ENCODE measurements at regions not wholly inside any gene's neighbourhood (a gene's known extent, or its start where the extent isn't known, plus 50 kb on each side); places are given as distances from the start of the nearest gene placed in this dataset.

DNA sequence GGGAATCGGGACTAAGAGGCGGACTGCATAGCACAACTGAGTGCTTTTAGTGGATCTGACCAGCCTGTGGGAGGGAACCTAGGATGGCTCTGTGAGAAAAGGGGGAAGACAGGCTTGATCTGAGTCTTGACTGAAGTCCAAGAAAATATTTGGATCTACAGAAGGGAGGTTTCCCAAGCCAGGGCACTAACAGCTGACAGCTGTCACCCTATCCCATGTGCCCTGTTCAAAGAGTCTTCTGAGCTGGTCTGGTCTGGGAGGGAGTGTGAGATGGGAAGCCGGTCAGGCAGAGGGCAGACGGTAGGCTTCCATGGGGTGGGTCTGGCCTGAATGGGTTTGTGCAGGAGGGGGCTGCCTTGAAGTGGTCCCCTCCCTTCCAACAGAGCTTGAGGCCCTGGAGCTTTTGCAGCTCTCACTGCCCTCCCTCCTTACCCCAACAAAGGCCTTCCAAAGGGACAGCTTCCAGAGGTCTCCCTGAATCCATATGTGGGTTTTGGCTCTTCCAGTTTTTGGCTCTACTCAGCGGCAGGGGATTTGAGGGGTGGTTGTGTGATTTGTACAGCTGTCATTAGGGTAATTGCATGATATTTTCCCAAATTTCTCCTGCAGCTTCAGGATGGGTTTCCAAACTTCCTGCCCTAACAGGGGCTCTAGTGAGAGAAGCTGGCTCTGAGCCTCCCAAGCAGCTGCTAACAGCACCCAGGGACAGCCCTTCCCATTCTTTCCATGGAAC, 643.7 kb downstream of the BCOR start:
- no peak for DNase-seq

DNA sequence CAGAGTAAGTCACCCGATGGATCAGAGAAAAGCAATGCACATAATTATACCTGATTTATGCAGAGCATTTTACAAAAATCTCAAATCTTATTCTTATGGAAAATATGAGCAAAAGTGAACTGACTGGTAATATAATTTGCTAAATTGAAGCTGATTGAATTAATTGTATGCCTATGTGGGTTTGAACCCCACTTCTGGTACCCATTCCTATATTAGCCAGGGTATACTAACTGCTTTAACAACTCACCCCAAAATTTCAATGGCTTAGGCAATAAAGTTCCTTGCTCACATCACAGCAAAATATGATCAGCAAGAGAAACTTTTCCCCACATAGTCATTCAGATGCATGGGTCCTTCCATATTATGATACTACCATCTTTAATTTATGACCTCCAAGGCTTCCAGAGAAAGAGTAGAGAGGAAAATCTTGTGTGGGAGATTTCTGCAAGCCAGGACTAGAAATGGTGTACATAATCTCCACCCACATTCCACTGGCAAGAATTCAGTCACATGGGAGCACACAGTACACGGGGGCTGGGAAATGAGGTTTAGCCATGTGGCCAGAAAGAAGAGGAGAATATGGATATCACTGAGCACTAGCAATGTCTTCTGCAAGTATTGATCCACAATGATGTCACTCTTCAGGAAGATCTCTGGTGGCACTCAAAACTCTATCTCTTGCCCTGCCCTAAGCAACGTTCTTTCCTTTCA, 640.7 kb downstream of the BCOR start:
- no peak for DNase-seq

DNA sequence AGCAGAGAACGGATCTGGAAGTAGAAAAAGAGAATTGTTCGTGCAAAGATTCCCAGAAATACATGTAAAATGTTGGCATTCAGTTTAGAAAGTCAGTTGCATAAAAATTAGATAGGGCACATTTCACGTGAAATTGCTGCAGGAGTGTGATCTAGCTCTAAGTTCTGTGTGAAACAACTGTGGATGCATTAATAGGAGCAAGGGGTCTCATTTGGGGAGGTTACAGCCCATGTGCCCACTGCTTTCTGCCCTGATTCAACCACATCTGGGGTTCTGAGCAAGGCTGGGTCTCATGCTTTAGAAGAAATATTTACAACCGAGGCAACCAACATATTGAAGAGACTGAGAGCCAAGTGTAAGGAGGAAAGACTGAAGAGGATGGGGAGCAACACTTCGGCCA, 639.0 kb downstream of the BCOR start:
- DNase-seq, result no peak

DNA sequence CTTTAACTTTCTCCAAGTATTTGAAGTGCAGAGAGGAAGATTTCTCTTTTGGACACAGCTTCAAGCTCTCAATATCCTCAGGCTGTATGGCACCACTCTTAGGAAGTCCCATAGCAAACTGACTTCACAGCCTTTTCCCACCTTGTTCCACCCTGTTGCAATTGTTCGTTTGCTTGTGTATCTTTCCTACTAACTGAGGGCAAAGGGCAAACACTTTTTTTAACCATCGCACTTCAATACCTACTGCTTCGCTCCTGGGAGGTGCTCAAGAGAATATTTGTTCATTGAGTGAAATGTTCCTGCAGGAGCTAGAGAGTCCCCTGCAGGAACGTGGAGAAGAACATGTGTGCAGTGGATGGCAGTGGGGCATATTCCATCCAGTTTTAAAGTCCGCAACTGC, 638.6 kb downstream of the BCOR start:
- DNase-seq, result no peak

DNA sequence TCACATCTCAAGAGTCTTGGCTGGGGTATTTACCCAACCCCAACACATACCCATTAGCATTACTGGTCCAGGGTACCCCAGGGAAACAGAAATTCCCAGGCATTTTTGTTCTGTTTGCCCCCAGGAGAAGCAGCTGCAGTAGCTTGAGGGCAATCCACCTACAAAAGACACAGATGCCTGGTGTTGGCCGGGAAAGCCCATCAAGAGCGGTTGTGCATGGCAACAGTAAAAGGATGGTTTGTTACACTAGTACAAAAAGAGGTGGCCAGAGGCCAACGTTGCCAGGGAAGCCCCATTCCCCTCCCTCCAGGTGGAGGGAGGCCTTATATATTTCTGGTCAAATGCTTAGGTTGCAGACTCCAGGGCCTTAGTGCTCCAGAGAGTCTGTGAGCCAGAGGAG, 637.8 kb downstream of the BCOR start:
- peak; percentile 9 for DNase-seq

DNA sequence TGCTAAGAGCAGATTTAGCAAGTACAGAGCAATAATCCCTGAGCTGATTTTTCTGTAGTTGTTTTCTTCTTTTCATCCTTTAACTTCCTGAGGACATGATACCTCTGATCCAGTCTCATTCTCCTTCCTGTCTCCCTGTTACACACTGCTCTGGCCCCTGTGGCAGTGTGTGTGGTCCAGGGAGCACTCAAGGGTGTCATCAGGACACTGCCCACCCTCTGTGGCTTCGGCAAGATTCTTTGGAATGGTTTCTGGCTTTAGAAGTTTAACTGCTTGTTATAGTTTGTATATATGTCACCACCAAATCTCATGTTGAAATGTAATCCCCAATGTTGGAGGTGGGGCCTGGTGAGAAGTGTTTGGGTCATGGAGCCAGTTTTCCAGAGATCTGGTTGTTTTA, 637.3 kb downstream of the BCOR start:
- DNase-seq, result no peak

DNA sequence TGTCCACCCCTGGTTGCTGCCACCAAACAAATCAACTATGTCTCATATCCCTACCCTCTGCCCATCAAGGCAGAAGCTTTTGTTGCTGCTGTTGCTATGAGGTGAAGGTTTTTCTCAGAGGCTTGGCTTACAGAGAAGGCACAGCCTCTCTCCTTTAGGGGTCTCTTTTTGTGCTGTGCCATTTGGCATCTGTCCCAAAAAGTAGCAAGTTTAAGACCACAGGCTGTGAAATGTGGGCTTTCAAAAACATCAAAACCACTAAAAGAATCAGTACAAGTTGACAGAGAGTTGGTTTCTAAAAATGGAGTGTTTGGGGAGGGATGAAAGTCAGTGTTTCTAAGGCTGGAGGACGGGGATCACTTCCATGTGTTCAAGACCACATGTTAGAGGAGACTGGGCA, 634.9 kb downstream of the BCOR start:
- no peak for DNase-seq

DNA sequence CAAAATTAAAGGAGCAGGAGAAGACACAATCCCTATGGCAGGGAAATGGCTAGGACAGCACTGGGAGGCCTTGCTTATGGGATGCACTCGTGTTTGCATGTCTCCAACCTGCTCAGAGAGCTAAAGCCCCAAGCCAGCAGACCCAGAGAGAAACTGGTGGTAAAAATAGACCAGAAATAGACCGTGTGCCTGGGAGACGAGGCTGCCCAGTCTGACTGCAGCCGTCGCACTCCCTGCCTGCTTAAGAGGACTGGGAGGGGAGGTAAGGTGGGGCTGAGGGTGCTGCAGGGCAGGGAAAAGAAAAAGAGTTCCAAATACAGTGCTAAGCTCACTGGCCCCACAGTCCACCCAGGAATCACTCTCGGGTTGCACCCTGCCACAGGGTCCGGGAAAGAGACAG, 633.5 kb downstream of the BCOR start:
- no peak for DNase-seq

DNA sequence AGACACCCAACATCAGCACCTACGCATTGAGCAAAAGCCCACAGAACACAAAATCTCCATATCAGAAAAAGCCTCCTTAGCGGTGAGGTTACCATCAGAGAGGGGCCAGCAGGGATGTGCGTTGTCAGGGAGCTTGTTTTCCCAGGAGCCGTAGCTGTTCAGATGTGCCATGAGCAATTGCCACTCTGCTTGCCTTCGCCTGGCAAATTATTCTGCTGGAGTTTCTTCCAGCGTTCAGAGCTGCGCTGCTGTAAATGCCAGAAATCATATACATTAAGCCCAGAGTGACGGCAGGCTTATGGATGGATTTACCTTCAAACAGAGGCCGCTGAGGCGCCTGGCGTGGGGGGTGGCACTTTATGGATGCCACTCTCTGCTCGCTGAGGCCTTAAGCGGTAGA, 632.3 kb downstream of the BCOR start:
- no peak for DNase-seq

DNA sequence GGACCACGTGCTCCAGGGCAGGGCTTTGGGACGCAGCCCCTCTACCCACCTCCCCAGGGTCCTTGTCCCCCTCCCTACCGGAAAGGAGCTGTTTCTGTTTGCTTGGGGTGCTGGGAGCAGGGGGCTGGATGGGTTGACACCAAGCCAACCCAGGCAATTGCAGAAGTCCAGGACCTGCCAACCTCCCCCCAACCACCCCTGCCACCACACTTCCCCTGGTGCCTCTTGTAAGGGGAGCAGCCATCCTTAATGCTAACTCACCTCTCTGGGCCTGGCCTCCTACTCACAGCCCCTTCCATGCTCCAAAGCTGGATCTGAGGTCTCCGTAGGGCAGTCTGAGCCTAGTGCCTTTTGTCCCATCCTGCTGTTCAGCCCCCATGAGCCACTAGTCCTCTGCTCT, 631.9 kb downstream of the BCOR start:
- no peak for DNase-seq

DNA sequence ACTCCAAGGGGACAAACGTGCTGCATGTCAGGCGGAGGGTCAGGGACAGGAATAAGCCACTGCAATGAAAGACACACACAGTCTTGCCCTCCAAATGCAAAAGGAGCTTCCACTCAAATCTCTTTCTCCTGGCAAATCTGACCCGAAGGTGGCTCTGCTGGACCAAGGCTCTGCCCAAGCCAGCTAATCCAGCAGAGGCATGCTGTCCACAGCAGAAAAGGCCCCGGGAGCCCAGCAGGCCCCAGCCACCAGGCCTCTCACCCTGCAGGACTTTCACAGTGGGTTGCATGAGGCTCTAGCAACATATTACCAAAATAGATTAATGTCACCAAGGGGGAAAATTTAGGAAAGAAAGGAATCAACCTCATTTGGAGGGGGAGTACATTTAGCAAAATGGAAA, 628.6 kb downstream of the BCOR start:
- no peak for DNase-seq

DNA sequence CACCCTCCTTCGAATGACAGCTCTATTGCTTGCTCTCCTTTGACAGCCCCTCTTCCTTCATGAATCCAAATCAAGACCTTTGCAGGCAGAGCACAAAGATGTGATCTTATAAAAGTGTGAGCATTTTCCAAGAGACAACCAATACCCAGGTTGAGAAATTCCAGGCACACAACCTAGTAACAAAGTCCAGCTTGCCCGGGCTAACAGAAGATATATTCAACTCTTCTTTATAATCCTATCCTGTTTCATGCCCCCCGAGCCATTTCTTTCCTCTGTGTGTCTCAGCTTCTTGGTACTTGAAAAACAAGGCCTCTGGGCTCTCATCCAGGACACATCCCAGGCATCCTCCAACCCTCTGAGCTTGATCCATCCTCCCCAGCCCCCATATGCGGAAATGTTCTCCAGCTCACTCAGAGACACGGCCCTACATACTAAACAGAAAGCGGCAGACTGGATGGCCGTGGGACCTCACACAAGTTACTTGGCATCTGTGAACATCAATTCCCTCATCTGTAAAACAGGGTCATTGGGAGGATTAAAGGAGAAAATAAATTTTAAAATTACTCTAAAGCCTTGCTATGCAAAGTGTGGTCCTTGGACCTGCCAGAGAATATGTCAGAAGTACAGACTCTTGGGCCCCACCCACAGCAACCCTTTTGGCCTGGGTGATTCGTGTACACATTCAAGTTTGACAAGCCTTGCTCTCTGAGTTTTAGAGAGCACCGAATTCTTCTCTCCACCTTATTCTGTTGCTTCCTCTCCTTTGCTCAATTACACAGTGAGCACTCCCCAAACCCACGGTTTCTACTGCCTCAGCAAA, 627.0 kb downstream of the BCOR start:
- DNase-seq, result no peak

DNA sequence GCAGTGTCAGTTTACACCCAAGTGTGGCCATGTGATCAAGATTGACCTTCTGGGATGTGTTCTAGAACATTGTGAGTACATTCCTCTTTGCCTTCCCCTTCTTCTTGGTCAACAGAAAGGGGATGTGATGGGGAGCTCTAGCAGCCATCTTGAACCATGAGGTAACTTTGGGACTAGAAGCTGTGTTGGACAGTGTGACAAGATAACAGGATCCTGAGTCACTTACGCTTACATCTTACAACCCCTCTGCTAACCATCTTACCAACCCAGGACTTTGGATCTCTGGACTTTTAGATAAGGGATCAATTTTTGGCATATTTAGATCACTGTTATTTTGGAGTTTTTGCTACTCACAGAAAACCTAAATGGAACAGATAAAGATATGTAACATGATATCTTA, 625.6 kb downstream of the BCOR start:
- DNase-seq, result no peak

DNA sequence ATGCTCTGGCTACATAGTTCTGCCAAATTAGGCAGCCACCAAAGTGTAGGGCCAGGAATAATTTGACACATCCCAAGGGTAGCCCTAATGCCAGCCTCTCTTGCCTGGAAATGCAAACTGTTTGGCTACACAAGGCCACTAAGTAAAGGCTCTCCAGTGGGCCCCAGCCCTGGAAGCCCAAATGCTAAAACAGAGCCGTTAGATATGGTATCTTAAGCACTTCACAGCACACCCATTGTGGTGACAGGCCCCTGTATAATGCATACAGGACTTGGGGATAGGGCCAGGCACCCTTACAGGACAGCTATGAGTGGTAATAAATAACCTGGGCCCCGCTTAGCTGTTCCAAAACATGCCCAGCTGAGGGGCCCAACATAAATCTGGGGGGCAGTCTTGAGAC, 623.9 kb downstream of the BCOR start:
- no peak for DNase-seq

DNA sequence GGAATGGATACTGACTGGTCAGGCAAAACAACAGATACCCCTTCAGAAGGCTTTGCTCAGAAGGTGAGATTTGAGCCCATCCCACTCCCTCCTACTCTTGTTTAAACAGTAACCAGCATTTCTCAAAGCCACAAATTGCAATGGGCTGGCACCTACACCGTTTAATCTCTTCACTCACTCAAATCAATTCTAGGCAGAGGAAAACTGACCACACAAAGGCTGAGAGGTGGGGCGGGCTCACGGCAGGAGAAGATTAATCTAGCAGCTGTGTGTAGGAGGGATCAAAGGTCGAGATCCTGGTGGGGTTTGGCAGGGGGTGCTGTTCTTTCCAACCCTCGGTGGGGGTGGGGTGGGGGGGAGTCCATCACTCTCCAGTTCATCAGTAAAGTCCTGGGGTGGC, 622.4 kb downstream of the BCOR start:
- no peak for DNase-seq

DNA sequence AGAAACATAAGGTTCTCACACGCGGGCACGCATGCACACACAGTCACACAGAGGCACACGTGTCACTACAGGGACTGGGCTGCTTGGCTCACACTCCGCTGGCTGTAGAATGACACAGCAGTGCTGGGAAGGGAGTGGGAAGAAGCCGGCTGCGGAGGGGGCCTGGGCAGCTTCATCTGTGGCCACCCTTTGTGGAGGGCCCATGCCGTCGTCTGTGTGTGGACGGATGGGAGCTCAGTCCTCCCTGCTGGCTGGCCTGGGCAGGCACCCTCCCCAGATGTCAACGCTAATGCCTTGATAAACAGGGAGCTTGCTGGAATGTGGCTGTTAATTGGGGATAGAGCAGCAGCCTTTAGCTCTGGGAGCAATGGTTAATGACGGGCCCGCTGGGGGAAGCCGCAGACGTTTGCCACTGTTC, 621.1 kb downstream of the BCOR start:
- no peak for DNase-seq

DNA sequence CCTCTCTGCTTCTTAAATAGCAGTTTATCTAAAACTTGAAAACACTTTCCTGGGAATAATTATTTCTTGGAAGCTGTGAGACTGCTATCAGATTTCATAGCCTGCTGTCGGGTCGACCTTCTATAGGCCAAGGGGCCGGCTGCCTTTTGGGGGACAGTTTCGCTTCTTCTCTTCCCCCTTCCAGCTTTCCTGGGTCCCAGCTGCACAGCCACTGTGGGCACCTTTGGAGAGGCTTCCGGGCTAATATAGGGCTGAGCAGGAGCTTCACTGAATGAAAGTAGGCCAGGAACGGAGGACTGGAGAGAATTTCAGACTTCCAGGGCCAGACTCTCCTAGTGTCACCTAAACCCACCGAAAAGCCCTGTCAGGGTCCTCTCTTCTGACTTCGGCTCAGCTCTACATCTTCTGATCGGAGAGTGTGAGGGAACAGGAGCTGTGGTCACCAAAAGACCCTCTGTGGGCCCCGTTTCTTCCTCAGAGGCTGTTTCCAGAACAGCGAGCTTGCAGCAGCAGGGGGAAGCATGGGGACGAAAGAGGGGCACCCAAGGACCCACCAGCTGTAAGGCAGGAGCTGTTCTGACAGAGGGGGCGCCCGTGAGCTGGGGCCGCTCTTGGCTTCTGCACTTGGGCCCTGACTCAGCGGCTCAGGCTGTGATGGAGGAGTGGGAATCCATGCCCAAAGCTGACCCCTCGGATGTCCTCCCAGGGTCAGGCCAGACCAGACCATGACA, 620.6 kb downstream of the BCOR start:
- no peak for DNase-seq

DNA sequence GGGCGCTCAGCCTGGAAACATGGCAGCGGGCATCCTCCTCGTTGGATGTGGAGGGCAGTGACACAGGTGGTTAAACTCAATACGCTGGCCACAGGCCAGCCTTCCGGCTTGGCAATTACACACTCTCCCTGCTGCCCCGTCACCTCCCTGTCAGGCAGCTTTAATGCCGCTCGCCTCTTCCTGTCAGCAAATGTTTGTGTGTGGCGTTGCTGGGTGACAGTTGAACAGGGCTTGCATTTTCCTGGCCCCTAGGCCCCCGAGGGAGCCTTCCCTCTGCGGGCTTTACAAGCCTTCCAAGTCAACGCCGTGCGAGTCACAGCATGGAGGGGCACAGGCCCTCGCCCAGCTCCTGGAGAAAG, 620.0 kb downstream of the BCOR start:
- peak; percentile 40 for DNase-seq

DNA sequence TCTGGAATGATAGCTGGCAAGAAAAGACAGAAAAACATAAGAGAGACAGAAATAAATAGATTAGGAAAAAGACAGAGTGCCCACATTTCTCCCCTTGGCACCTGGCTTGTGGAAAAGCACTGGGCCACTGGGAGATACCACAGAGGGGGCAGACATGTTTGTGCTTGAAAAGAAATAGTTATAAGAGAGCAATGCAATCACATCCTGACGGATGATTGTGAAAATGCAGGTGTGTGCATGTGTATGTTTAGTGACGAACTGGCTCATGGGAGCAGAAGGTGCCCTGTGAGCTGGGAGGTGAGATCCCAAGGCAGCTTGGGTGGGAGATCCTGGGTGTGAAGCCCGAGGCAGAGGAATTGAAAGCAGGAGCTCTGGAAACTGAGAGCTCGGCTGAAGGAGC, 617.9 kb downstream of the BCOR start:
- DNase-seq, result no peak

DNA sequence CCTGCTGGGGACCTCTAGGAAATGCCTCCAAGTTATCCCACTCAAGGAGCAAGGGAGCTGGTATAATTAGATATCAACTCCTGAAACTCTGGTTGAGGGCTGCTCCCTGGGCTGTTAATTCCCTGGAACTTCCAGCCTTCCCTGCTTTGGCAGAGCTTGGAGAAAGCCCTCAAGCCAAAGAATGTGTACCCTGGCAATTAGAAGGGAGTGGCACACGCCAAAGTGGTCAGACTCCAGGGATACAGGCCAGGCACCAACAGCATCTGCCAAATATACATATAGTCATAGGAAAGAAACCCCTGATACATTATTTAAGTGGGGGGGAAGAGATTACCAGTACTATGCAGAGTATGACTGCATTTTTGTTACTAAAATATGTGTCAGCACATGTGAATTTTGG, 616.8 kb downstream of the BCOR start:
- no peak for DNase-seq

DNA sequence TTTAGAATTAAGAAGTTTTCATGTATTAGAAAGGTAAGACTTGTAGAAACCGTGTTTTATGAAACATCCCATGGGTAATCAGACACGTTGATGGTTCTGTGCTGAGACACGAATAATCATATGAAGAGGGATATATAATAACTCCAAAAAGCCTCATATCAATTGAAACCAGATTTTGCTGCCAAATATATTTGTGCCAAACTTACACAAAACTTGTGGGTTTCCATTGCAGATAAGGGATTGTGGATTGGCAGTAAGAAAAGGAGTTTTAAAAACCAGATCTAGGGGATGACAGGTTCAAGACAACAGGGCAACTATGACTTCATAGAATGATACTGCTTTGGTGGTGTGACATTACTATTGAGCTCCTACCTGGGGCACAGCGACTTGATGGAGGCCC, 616.1 kb downstream of the BCOR start:
- DNase-seq, result no peak

DNA sequence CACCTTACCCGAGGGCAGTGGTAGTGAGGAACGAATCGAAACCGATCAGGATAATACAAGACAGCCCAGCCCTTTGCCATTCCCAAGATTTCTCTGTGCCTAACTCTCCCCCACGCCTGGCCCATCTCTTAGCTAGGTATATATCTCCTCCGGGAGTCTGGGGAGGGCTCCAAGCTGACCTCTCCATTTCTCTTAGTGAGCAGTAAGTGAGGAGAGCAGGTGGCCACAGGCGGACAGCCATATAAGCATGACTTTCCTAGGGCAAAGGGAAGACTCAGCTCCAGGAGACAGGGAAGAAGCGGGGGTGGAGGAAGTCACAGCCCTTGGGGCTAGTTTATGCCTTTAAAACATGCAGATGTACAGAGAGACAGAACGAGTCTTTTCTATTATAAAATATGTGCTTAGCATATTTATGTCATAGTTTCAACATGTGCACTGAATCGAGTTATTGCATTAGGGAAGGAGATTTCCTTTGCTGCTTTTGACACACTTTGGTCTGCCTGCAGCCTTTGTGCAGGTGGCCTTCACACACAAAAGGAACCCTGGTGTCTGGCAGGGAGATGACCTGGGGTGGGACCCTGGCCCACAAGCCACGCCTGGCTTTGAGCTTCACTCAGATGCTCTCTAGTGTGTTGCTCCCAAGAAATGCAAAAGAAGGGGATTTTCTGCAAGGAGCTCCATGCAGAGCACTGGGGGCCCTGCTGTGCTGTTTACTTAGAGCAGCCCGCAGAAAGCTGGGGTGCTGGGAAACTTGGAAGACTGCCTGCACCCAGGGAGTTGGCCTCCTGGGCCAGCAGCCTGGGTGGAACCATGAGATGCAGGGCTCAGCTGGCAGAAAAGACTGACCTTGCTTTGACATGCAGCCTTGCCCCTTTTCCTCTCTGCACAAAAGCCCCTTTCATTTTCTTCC, 613.3 kb downstream of the BCOR start:
- no peak for DNase-seq

All from NCI-H2081 treated with DMSO at 0.1 percent for 48 hours (cell line).